CD4-positive, CD25-positive, alpha-beta regulatory T cell (primary cell): ENCODE measurements at regions not wholly inside any gene's neighbourhood (a gene's known extent, or its start where the extent isn't known, plus 50 kb on each side); places are given as distances from the start of the nearest gene placed in this dataset.

Experiments used
- ATAC-seq, 2 donors: fragments of 150-1000 bp; cut with Tn5 transposase; one replicate each; pipeline ENCODE4 v1.10.0; 2021; ENCODE audit warnings: low read depth in 2 of 2, moderate number of reproducible peaks in 2 of 2, moderate library complexity in 1 of 2
- DNase-seq, 3 donors: peaks; one replicate each; pipeline versions ENCODE4 v3.0.0 to v3.0.0-alpha.2; 2012 to 2022; ENCODE audit warnings: mixed read lengths in 1 of 3
- H3K27ac ChIP-seq: one replicate; pipeline ENCODE4 v1.7.0; 2013; ENCODE audit warnings: mild to moderate bottlenecking, low read length; ENCODE audit not compliant: insufficient read depth, poor library complexity, severe bottlenecking
- H3K27me3 ChIP-seq: one replicate; pipeline ENCODE4 v1.7.0; 2013; ENCODE audit warnings: low read length; ENCODE audit not compliant: control insufficient read depth, insufficient read depth
- H3K36me3 ChIP-seq: one replicate; pipeline ENCODE4 v1.7.0; 2013; ENCODE audit warnings: mild to moderate bottlenecking, low read length, moderate library complexity; ENCODE audit not compliant: control insufficient read depth, insufficient read depth
- H3K4me1 ChIP-seq: 2 replicates; pipeline ENCODE4 v1.7.0; 2013; ENCODE audit warnings: mild to moderate bottlenecking, low read length; ENCODE audit not compliant: insufficient read depth, control insufficient read depth, poor library complexity, severe bottlenecking
- H3K4me3 ChIP-seq: one replicate; pipeline ENCODE4 v1.7.0; 2013; ENCODE audit warnings: low read depth, mild to moderate bottlenecking, low read length, moderate library complexity
- H3K9me3 ChIP-seq, 2 experiments: 1 replicate in 1 of 2; 2 replicates in 1 of 2; pipeline ENCODE4 v1.7.0; 2013; ENCODE audit warnings: low read length in 2 of 2, mild to moderate bottlenecking in 1 of 2, moderate library complexity in 1 of 2; ENCODE audit not compliant: control insufficient read depth in 2 of 2
- H3K27ac Mint-ChIP-seq, 3 donors: one replicate each; pipeline ENCODE4 v1.8.0; 2020 to 2022; ENCODE audit warnings: mild to moderate bottlenecking in 3 of 3, mixed read lengths in 3 of 3, moderate library complexity in 2 of 3
- H3K27me3 Mint-ChIP-seq: one replicate; pipeline ENCODE4 v1.8.0; 2022; ENCODE audit warnings: mild to moderate bottlenecking, mixed read lengths
- H3K36me3 Mint-ChIP-seq: one replicate; pipeline ENCODE4 v1.8.0; 2020; ENCODE audit warnings: mixed read lengths
- H3K4me1 Mint-ChIP-seq, 4 donors: one replicate each; pipeline ENCODE4 v1.8.0; 2020 to 2022; ENCODE audit warnings: mixed read lengths in 4 of 4, mild to moderate bottlenecking in 1 of 4
- H3K4me3 Mint-ChIP-seq, 4 donors: one replicate each; pipeline ENCODE4 v1.8.0; 2020 to 2022; ENCODE audit warnings: mild to moderate bottlenecking in 4 of 4, mixed read lengths in 4 of 4, moderate library complexity in 3 of 4
- H3K9me3 Mint-ChIP-seq, 7 donors: one replicate each; pipeline ENCODE4 v1.8.0; 2020 to 2022; ENCODE audit warnings: mixed read lengths in 7 of 7, mild to moderate bottlenecking in 3 of 7, moderate library complexity in 2 of 7

DNA sequence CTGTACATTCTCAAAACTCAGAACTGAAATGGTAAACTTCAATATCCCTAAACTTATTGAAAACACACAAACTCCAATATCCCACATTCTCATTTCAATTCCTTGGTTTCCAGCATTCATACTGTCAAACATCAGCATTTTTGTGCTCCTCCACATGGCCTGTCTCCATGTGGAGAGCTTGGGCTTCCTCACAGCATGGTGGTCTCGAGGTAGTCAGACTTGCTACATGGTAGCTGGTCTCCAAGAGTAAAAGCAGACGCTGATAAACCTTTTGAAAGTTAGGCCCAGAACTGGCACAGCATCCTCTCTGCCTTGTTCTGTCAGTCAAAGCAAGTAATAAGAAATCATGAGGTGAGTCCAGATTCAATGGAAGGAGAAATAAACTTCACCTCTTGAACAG lies 70.5 kb downstream of the VCPKMT start:
- Mint-ChIP-seq H3K4me1 (peaks cover 13 to 69% (median 48%) of the 10 kb centered on the region in 4 donors), H3K36me3 (peaks cover 30% of the 10 kb centered on the region), H3K4me3 (peak overlapping the region; percentile 37 to 56 (median 42)), H3K9me3 (peaks cover 0 to 2% (median 0%) of the 10 kb centered on the region in 7 donors), H3K27ac (peak overlapping the region; percentile 95 to 99 (median 95)), H3K27me3 (no peaks in the 10 kb centered on the region)
- ATAC-seq (no peak), DNase-seq (no peak)
- Histone ChIP-seq H3K27ac (peak overlapping the region; percentile 81), H3K27me3 (no peaks in the 10 kb centered on the region), H3K4me3 (no peak overlapping the region), H3K36me3 (no peaks in the 10 kb centered on the region), H3K4me1 (peaks cover 47% of the 10 kb centered on the region), H3K9me3 (no peaks in the 10 kb centered on the region)

- H3K4me1 ChIP-seq: peaks cover 35% of the 10 kb centered on the region
- peak overlapping the region; percentile 70 to 99 (median 95) for H3K27ac Mint-ChIP-seq
Observed at GRCh38 chr14:50047274-50047676, 69.1 kb downstream of the VCPKMT start.

DNA sequence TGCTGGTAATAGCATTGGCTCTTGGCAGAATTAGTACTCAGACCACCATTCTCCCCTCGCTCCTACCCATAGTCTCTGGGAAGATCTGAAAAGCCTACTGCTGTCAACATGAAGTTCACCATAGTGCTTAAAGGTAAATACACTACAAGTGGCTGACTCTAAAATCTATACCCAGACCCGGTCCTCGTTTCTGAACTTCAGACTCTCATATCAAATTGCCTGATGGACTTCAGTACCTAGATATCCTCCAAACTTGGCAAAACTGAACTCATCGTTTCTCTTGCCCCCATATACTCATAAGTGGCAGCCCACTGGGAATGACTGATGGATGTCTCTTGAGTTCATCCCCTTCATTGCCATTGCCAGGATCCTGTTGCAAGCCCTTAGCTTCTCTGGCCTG lies 67.3 kb downstream of the VCPKMT start:
- Mint-ChIP-seq H3K36me3 (peaks cover 31% of the 10 kb centered on the region), H3K4me1 (peaks cover 13 to 49% (median 35%) of the 10 kb centered on the region in 4 donors), H3K27me3 (no peaks in the 10 kb centered on the region), H3K27ac (peak overlapping the region in 2 of 3 donors; percentile 28 to 76), H3K9me3 (peaks cover 0 to 2% (median 0%) of the 10 kb centered on the region in 7 donors), H3K4me3 (peak overlapping the region in 1 of 4 donors; percentile 52)
- Histone ChIP-seq H3K36me3 (no peaks in the 10 kb centered on the region), H3K4me3 (no peak overlapping the region), H3K4me1 (peaks cover 24% of the 10 kb centered on the region), H3K9me3 (no peaks in the 10 kb centered on the region), H3K27me3 (no peaks in the 10 kb centered on the region), H3K27ac (no peak overlapping the region)
- DNase-seq (no peak), ATAC-seq (no peak)

More at GRCh38 chr14:50047274-50047676, 69.1 kb downstream of the VCPKMT start:
- no peaks in the 10 kb centered on the region for H3K27me3 Mint-ChIP-seq
- H3K36me3 Mint-ChIP-seq: peaks cover 31% of the 10 kb centered on the region
- ATAC-seq (no peak), DNase-seq (no peak)
- no peaks in the 10 kb centered on the region for H3K36me3 ChIP-seq
- H3K4me3 ChIP-seq: no peak overlapping the region
- H3K27me3 ChIP-seq: no peaks in the 10 kb centered on the region
- no peaks in the 10 kb centered on the region for H3K9me3 ChIP-seq
- H3K9me3 Mint-ChIP-seq: peaks cover 0 to 2% (median 0%) of the 10 kb centered on the region in 7 donors
- peak overlapping the region; percentile 36 for H3K27ac ChIP-seq
- no peak overlapping the region for H3K4me3 Mint-ChIP-seq
- H3K4me1 Mint-ChIP-seq: peaks cover 13 to 58% (median 41%) of the 10 kb centered on the region in 4 donors

GRCh38 chr14:50049703-50050570 lies 66.4 kb downstream of the VCPKMT start:
- peak overlapping the region in 1 of 4 donors; percentile 52 for H3K4me3 Mint-ChIP-seq

DNA sequence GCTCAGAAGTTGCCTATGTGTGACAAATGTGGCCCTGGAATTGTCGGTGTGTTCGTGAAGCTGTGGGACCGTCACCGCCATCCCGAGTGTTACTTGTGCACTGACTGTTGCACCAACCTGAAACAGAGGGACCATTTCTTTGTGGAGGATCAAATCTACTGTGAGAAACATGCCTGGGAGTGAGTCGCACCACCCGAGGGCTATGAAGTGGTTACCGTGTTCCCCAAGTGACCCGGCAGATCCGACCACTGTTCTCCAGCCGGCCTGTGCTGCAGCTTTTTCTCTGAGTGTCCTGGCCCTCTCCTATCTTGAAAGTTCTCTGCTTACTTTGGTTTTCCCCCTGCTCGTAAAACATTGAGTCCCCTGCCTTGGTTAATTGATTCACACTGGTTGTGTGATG lies 65.3 kb downstream of the VCPKMT start:
- Histone ChIP-seq H3K36me3 (no peaks in the 10 kb centered on the region), H3K4me1 (peaks cover 4% of the 10 kb centered on the region), H3K27me3 (no peaks in the 10 kb centered on the region), H3K9me3 (no peaks in the 10 kb centered on the region), H3K4me3 (no peak overlapping the region), H3K27ac (no peak overlapping the region)
- ATAC-seq (no peak), DNase-seq (no peak)
- H3K4me3 Mint-ChIP-seq: peak overlapping the region in 1 of 4 donors; percentile 32
- H3K27ac Mint-ChIP-seq: peak overlapping the region in 1 of 3 donors; percentile 74
- no peaks in the 10 kb centered on the region for H3K27me3 Mint-ChIP-seq
- peaks cover 0 to 2% (median 0%) of the 10 kb centered on the region in 7 donors for H3K9me3 Mint-ChIP-seq
- H3K36me3 Mint-ChIP-seq: peaks cover 23% of the 10 kb centered on the region
- H3K4me1 Mint-ChIP-seq: peaks cover 6 to 35% (median 19%) of the 10 kb centered on the region in 4 donors

More at GRCh38 chr14:50049703-50050570, 66.4 kb downstream of the VCPKMT start:
- Mint-ChIP-seq H3K27me3 (no peaks in the 10 kb centered on the region), H3K9me3 (peaks cover 0 to 2% (median 0%) of the 10 kb centered on the region in 7 donors), H3K36me3 (peaks cover 31% of the 10 kb centered on the region), H3K4me1 (peaks cover 13 to 43% (median 29%) of the 10 kb centered on the region in 4 donors), H3K27ac (peak overlapping the region in 2 of 3 donors; percentile 32 to 76)
- Histone ChIP-seq H3K27ac (no peak overlapping the region), H3K36me3 (no peaks in the 10 kb centered on the region), H3K27me3 (no peaks in the 10 kb centered on the region), H3K4me1 (peaks cover 15% of the 10 kb centered on the region), H3K9me3 (no peaks in the 10 kb centered on the region), H3K4me3 (no peak overlapping the region)
- ATAC-seq (no peak), DNase-seq (no peak)

- Histone ChIP-seq H3K4me3 (no peak overlapping the region), H3K36me3 (no peaks in the 10 kb centered on the region), H3K4me1 (peaks cover under 1% of the 10 kb centered on the region), H3K27ac (no peak overlapping the region), H3K27me3 (no peaks in the 10 kb centered on the region), H3K9me3 (no peaks in the 10 kb centered on the region)
- peaks cover 0 to 2% (median 0%) of the 10 kb centered on the region in 7 donors for H3K9me3 Mint-ChIP-seq
- H3K27me3 Mint-ChIP-seq: no peaks in the 10 kb centered on the region
- H3K4me1 Mint-ChIP-seq: peaks cover 5 to 33% (median 18%) of the 10 kb centered on the region in 4 donors
- DNase-seq (no peak), ATAC-seq (no peak)
- peak overlapping the region in 1 of 4 donors; percentile 32 for H3K4me3 Mint-ChIP-seq
- peak overlapping the region in 2 of 3 donors; percentile 65 to 74 for H3K27ac Mint-ChIP-seq
- H3K36me3 Mint-ChIP-seq: peaks cover 19% of the 10 kb centered on the region
Observed at GRCh38 chr14:50051706-50052105, 64.7 kb downstream of the VCPKMT start.

GRCh38 chr14:50052517-50052916 lies 63.9 kb downstream of the VCPKMT start:
- Mint-ChIP-seq H3K4me3 (no peak overlapping the region), H3K27me3 (no peaks in the 10 kb centered on the region), H3K4me1 (peaks cover 5 to 34% (median 18%) of the 10 kb centered on the region in 4 donors), H3K36me3 (peaks cover 19% of the 10 kb centered on the region), H3K27ac (peak overlapping the region in 2 of 3 donors; percentile 28 to 74), H3K9me3 (peaks cover 0 to 2% (median 0%) of the 10 kb centered on the region in 7 donors)
- no peaks in the 10 kb centered on the region for H3K27me3 ChIP-seq
- no peak overlapping the region for H3K4me3 ChIP-seq
- DNase-seq (no peak), ATAC-seq (no peak)
- H3K4me1 ChIP-seq: no peaks in the 10 kb centered on the region
- H3K36me3 ChIP-seq: no peaks in the 10 kb centered on the region
- no peak overlapping the region for H3K27ac ChIP-seq
- no peaks in the 10 kb centered on the region for H3K9me3 ChIP-seq
